ENCODE measurements at regions not wholly inside any gene's neighbourhood (a gene's known extent, or its start where the extent isn't known, plus 50 kb on each side); places are given as distances from the start of the nearest gene placed in this dataset.
"Not testable (repeated sequence)": the region's sequence is repeated elsewhere in the genome, so short reads cannot be mapped to it uniquely, and the experiment has no call there.

GRCh38 chr3:6425289-6425820 is 435.6 kb upstream of the GRM7 start:
- Histone ChIP-seq H3K27me3 (no peaks in the 10 kb centered on the region), H3K4me3 (no peak overlapping the region), H3K9me3 (peaks cover 16% of the 10 kb centered on the region), H3K4me1 (no peaks in the 10 kb centered on the region), H3K36me3 (no peaks in the 10 kb centered on the region), H3K27ac (no peak overlapping the region)
- TF ChIP-seq, protein P1, sequence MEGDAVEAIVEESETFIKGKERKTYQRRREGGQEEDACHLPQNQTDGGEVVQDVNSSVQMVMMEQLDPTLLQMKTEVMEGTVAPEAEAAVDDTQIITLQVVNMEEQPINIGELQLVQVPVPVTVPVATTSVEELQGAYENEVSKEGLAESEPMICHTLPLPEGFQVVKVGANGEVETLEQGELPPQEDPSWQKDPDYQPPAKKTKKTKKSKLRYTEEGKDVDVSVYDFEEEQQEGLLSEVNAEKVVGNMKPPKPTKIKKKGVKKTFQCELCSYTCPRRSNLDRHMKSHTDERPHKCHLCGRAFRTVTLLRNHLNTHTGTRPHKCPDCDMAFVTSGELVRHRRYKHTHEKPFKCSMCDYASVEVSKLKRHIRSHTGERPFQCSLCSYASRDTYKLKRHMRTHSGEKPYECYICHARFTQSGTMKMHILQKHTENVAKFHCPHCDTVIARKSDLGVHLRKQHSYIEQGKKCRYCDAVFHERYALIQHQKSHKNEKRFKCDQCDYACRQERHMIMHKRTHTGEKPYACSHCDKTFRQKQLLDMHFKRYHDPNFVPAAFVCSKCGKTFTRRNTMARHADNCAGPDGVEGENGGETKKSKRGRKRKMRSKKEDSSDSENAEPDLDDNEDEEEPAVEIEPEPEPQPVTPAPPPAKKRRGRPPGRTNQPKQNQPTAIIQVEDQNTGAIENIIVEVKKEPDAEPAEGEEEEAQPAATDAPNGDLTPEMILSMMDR (IDR thresholded peaks at IDR 0.05) = no peak
- TF ChIP-seq POLR2AphosphoS5 (IDR thresholded peaks at IDR 0.05) (no peak), EP300 (IDR thresholded peaks at IDR 0.05) (no peak)
- no peak for DNase-seq (ENCODE audit: low spot score in 2 of 2)
- WGBS = 90% methylated on average over 6 of the region's 6 CpGs

DNA sequence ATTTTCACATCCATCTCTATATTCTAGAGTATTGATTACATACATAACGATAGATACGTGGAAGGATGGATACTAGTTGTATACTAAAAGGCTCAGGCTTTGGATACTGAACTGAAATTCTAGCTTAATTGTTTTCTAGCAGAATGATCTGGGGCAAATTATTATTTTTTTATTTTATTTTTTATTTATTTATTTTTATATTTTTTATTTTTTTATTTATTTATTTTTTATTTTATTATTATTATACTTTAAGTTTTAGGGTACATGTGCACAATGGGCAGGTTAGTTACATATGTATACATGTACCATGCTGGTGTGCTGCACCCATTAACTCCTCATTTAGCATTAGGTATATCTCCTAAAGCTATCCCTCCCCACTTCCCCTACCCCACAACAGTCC is 432.6 kb upstream of the GRM7 start:
- peaks cover 16% of the 10 kb centered on the region for H3K9me3 ChIP-seq
- not testable (repeated sequence) for DNase-seq (ENCODE audit: low spot score in 2 of 2); H3K4me1 ChIP-seq; H3K4me3 ChIP-seq; H3K27ac ChIP-seq; H3K36me3 ChIP-seq; H3K27me3 ChIP-seq
- 97% methylated on average over 2 of the region's 2 CpGs for WGBS

DNA sequence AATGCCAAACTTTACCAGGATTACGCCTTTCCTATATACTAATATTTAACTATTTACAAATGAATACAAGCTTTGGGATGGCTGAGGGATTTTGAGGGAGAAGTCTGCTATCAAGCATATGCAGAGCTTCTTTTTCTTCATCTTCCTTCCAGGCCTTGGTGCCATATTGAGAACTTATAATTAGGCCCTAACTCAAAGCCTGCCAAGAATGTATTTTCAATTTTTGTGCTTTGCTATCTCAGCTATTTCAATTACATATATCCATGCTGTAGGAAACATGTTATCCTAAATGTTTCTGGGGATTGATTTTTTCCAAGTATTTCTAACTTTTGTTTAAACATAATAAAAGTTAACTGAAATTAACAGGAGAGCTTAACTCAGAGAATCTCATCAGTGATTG is 425.0 kb upstream of the GRM7 start:
- Histone ChIP-seq H3K4me3 (no peak overlapping the region), H3K27me3 (no peaks in the 10 kb centered on the region), H3K36me3 (no peaks in the 10 kb centered on the region), H3K27ac (no peak overlapping the region), H3K9me3 (no peaks in the 10 kb centered on the region), H3K4me1 (no peaks in the 10 kb centered on the region)
- WGBS = 85% methylated on average over 1 of the region's 1 CpG
- no peak for TF ChIP-seq POLR2A (IDR thresholded peaks at IDR 0.05)
- no peak for TF ChIP-seq EP300 (IDR thresholded peaks at IDR 0.05)
- TF ChIP-seq, protein P1 (IDR thresholded peaks at IDR 0.05) = no peak
- TF ChIP-seq POLR2AphosphoS5 (IDR thresholded peaks at IDR 0.05) = no peak
- no peak for DNase-seq (ENCODE audit: low spot score in 2 of 2)

- Histone ChIP-seq H3K9me3 (no peaks in the 10 kb centered on the region), H3K27ac (no peak overlapping the region), H3K36me3 (no peaks in the 10 kb centered on the region), H3K4me3 (no peak overlapping the region), H3K27me3 (no peaks in the 10 kb centered on the region), H3K4me1 (no peaks in the 10 kb centered on the region)
- DNase-seq (ENCODE audit: low spot score in 2 of 2) = no peak
- TF ChIP-seq POLR2A (IDR thresholded peaks at IDR 0.05) = no peak
- TF ChIP-seq, protein P1 (IDR thresholded peaks at IDR 0.05) = no peak
- TF ChIP-seq EP300 (IDR thresholded peaks at IDR 0.05) = no peak
- no peak for TF ChIP-seq POLR2AphosphoS5 (IDR thresholded peaks at IDR 0.05)
- WGBS = 39% methylated on average over 3 of the region's 3 CpGs
These were observed 423.3 kb upstream of the GRM7 start for GRCh38 chr3:6437631-6438030.

DNA sequence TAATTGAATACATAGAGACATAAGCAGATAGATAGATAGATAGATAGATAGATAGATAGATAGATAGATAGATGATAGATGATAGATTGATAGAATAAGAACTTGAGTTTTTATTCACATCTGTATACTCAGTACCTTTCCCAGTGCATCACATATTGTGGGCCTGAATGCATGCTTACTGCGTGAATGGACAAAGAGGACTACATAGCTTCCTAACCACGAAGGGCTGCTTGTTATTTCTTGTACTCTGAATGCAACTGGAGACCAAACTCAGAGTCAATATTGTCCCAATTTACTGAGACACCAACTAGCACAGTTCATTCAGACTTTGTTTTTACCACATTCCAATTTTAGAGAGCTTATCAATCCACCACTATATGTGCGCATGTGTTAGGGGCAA is 422.9 kb upstream of the GRM7 start:
- no peak for DNase-seq (ENCODE audit: low spot score in 2 of 2)
- Histone ChIP-seq H3K9me3 (no peaks in the 10 kb centered on the region), H3K4me3 (no peak overlapping the region), H3K4me1 (no peaks in the 10 kb centered on the region), H3K27me3 (no peaks in the 10 kb centered on the region), H3K27ac (no peak overlapping the region), H3K36me3 (no peaks in the 10 kb centered on the region)
- 77% methylated on average over 3 of the region's 3 CpGs for WGBS
- TF ChIP-seq, protein P1 (IDR thresholded peaks at IDR 0.05) = no peak
- TF ChIP-seq POLR2AphosphoS5 (IDR thresholded peaks at IDR 0.05) = no peak
- no peak for TF ChIP-seq EP300 (IDR thresholded peaks at IDR 0.05)
- no peak for TF ChIP-seq POLR2A (IDR thresholded peaks at IDR 0.05)

DNA sequence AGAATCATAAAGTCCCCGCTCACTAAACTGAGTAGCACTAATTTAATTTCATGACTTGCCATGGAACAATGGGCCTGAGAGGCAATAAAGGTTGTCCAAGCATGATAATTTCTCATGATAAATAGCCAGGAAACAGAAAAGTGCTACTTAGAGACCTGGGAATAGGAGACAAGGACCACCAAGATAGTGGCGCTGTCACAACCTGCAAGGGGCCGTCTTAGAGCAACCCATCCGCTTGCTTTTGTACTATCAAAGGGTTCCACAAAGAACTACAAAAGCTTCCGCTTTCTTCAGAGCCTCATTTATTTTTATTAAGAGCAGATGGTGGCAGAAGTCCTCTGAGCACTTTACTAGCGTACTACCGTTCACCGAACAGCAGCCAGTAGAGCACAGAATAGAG is 421.7 kb upstream of the GRM7 start:
- Histone ChIP-seq H3K4me3 (no peak overlapping the region), H3K4me1 (no peaks in the 10 kb centered on the region), H3K27me3 (no peaks in the 10 kb centered on the region), H3K36me3 (no peaks in the 10 kb centered on the region), H3K27ac (no peak overlapping the region), H3K9me3 (no peaks in the 10 kb centered on the region)
- 80% methylated on average over 8 of the region's 8 CpGs for WGBS
- TF ChIP-seq EP300 (IDR thresholded peaks at IDR 0.05) (no peak), POLR2A (IDR thresholded peaks at IDR 0.05) (no peak)
- no peak for DNase-seq (ENCODE audit: low spot score in 2 of 2)
